ENCODE measurements at regions not wholly inside any gene's neighbourhood (a gene's known extent, or its start where the extent isn't known, plus 50 kb on each side); places are given as distances from the start of the nearest gene placed in this dataset.

GRCh38 chr10:118516716-118517115 lies 78.7 kb downstream of the PRLHR start:
- no peaks in the 10 kb centered on the region for H3K9me2 ChIP-seq (replicated peaks; ENCODE audit: low read length)
- no peaks in the 10 kb centered on the region for H3K79me2 ChIP-seq (ENCODE audit: low read length)
- TF ChIP-seq EZH2phosphoT487 (IDR thresholded peaks at IDR 0.05; ENCODE audit: borderline replicate concordance, low read length) (no peak), EZH2 (IDR thresholded peaks at IDR 0.05; ENCODE audit: low read length, unreplicated experiment) (no peak), CTCF (conservative IDR thresholded peaks at IDR 0.05; ENCODE audit: low read depth, low read length) (no peak)
- intact Hi-C loops (cut with micrococcal nuclease): no loop called here
- no peak overlapping the region for H3K9ac ChIP-seq (ENCODE audit: low read length)
- ChIA-PET CTCF (no interaction called here), POLR2A (ENCODE audit: unreplicated experiment) (no interaction called here)
- no peak overlapping the region for H2AFZ ChIP-seq (ENCODE audit: low read length)
- H3K36me3 ChIP-seq (ENCODE audit: low read depth, low read length): no peaks in the 10 kb centered on the region
- no peak overlapping the region for H3K4me3 ChIP-seq (ENCODE audit: low read length)
- peaks cover 5% of the 10 kb centered on the region; the same call in 1 of the 2 replicates for H3K4me1 ChIP-seq (ENCODE audit: insufficient read depth, low read length)
- no peaks in the 10 kb centered on the region for H3K9me3 ChIP-seq (ENCODE audit: low read length)
- no peaks in the 10 kb centered on the region for H3F3A ChIP-seq (ENCODE audit: low read length, unreplicated experiment)
- DNase-seq (no peak), ATAC-seq (no peak)
- H3K27me3 ChIP-seq (ENCODE audit: low read length): no peaks in the 10 kb centered on the region
- no peaks in the 10 kb centered on the region for H4K20me1 ChIP-seq (ENCODE audit: low read length)
- no peak overlapping the region for H3K27ac ChIP-seq (ENCODE audit: low read length)
- no TSS peak for BruUV-seq (replicated peaks)
- H3K4me2 ChIP-seq (ENCODE audit: low read length): no peak overlapping the region

GRCh38 chr10:118513174-118513573 lies 82.3 kb downstream of the PRLHR start:
- intact Hi-C loops (cut with micrococcal nuclease): no loop called here
- H3F3A ChIP-seq (ENCODE audit: low read length, unreplicated experiment): no peaks in the 10 kb centered on the region
- DNase-seq (no peak), ATAC-seq (no peak)
- H3K79me2 ChIP-seq (ENCODE audit: low read length): no peaks in the 10 kb centered on the region
- CTCF ChIA-PET: no interaction called here
- H3K4me3 ChIP-seq (ENCODE audit: low read length): no peak overlapping the region
- no peak for TF ChIP-seq EZH2phosphoT487 (IDR thresholded peaks at IDR 0.05; ENCODE audit: borderline replicate concordance, low read length)
- no peak for TF ChIP-seq EZH2 (IDR thresholded peaks at IDR 0.05; ENCODE audit: low read length, unreplicated experiment)
- TF ChIP-seq CTCF (conservative IDR thresholded peaks at IDR 0.05; ENCODE audit: low read depth, low read length): no peak
- no peak overlapping the region for H3K9ac ChIP-seq (ENCODE audit: low read length)
- POLR2A ChIA-PET (ENCODE audit: unreplicated experiment): no interaction called here
- no TSS peak for BruUV-seq (replicated peaks)
- no peaks in the 10 kb centered on the region for H3K36me3 ChIP-seq (ENCODE audit: low read depth, low read length)
- H4K20me1 ChIP-seq (ENCODE audit: low read length): no peaks in the 10 kb centered on the region
- H3K9me3 ChIP-seq (ENCODE audit: low read length): no peaks in the 10 kb centered on the region
- no peak overlapping the region for H3K4me2 ChIP-seq (ENCODE audit: low read length)
- no peaks in the 10 kb centered on the region for H3K9me2 ChIP-seq (replicated peaks; ENCODE audit: low read length)
- peaks cover 16% of the 10 kb centered on the region for H3K4me1 ChIP-seq (ENCODE audit: insufficient read depth, low read length)
- no peaks in the 10 kb centered on the region for H3K27me3 ChIP-seq (ENCODE audit: low read length)
- H2AFZ ChIP-seq (ENCODE audit: low read length): no peak overlapping the region
- H3K27ac ChIP-seq (ENCODE audit: low read length): no peak overlapping the region

- no TSS peak for BruUV-seq (replicated peaks)
- TF ChIP-seq CTCF (conservative IDR thresholded peaks at IDR 0.05; ENCODE audit: low read depth, low read length) (no peak), EZH2 (IDR thresholded peaks at IDR 0.05; ENCODE audit: low read length, unreplicated experiment) (no peak), EZH2phosphoT487 (IDR thresholded peaks at IDR 0.05; ENCODE audit: borderline replicate concordance, low read length) (no peak)
- Histone ChIP-seq H2AFZ (ENCODE audit: low read length) (no peak overlapping the region), H3K9ac (ENCODE audit: low read length) (no peak overlapping the region), H3K27me3 (ENCODE audit: low read length) (no peaks in the 10 kb centered on the region), H3K4me2 (ENCODE audit: low read length) (peak overlapping the region; percentile 11; the same call in 1 of the 2 replicates), H3K36me3 (ENCODE audit: low read depth, low read length) (no peaks in the 10 kb centered on the region), H3K79me2 (ENCODE audit: low read length) (no peaks in the 10 kb centered on the region), H3K27ac (ENCODE audit: low read length) (no peak overlapping the region), H3K4me1 (ENCODE audit: insufficient read depth, low read length) (peaks cover 16% of the 10 kb centered on the region), H3K9me3 (ENCODE audit: low read length) (no peaks in the 10 kb centered on the region), H4K20me1 (ENCODE audit: low read length) (no peaks in the 10 kb centered on the region), H3K9me2 (replicated peaks; ENCODE audit: low read length) (no peaks in the 10 kb centered on the region), H3F3A (ENCODE audit: low read length, unreplicated experiment) (no peaks in the 10 kb centered on the region), H3K4me3 (ENCODE audit: low read length) (no peak overlapping the region)
- DNase-seq (peak; percentile 55), ATAC-seq (no peak)
- ChIA-PET CTCF (no interaction called here), POLR2A (ENCODE audit: unreplicated experiment) (no interaction called here)
- intact Hi-C loops (cut with micrococcal nuclease): no loop called here
Observed at GRCh38 chr10:118511711-118512110, 83.7 kb downstream of the PRLHR start.

Data from PC-3 (cell line).